Thyroid gland (tissue), 4 donors: ENCODE measurements at regions not wholly inside any gene's neighbourhood (a gene's known extent, or its start where the extent isn't known, plus 50 kb on each side); places are given as distances from the start of the nearest gene placed in this dataset.
A peak's percentile ranks its signal among the peaks of the same experiment; 100 is the strongest.

Source experiments
- DNase-seq, 2 donors: peaks; one replicate each; pipeline ENCODE4 v3.0.0-alpha.2; 2019
- H3K27ac ChIP-seq, 3 donors: fragments of 200-600 bp; sonication (generic); 1 replicate in 2 of 3; 2 replicates in 1 of 3; pipeline ENCODE4 v1.5.1; 2016 to 2019; ENCODE audit warnings: mild to moderate bottlenecking in 1 of 3, moderate library complexity in 1 of 3
- H3K27me3 ChIP-seq: fragments of 200-600 bp; sonication (generic); one replicate; pipeline ENCODE4 v1.5.1; 2019
- H3K36me3 ChIP-seq, 2 donors: fragments of 200-600 bp; sonication (generic); one replicate each; pipeline ENCODE4 v1.5.1; 2016 to 2019
- H3K4me1 ChIP-seq, 2 donors: fragments of 200-600 bp; sonication (generic); one replicate each; pipeline ENCODE4 v1.5.1; 2017 to 2019
- H3K4me3 ChIP-seq, 3 donors: fragments of 200-600 bp; sonication (generic); replicated peaks in 1 of 3; 1 replicate in 2 of 3; 2 replicates in 1 of 3; pipeline ENCODE4 v1.5.1; 2016; ENCODE audit warnings: mild to moderate bottlenecking in 1 of 3
- H3K9me3 ChIP-seq: fragments of 200-600 bp; sonication (generic); one replicate; pipeline ENCODE4 v1.5.1; 2017
- POLR2A ChIP-seq, 2 donors: fragments of 450-650 bp; IDR thresholded peaks; one replicate each; pipeline ENCODE4 v1.6.1; 2017; ENCODE audit warnings: antibody characterized with exemption in 2 of 2, mild to moderate bottlenecking in 2 of 2, moderate library complexity in 1 of 2
- WGBS, 2 donors: methylation state at CpG; one replicate each; pipeline ENCODE4 v1.1.5; 2017; 5-methylcytosine and 5-hydroxymethylcytosine counted together
- intact Hi-C: fragments of 100-400 bp; cut with DNase I; formaldehyde crosslinking; loops from one replicate; pipeline ENCODE4 v1.15.1; 2023
- TF ChIP-seq, protein P1 (sequence below), 6 experiments: fragments of 200-600 bp in 3 of 6; fragments of 450-650 bp in 3 of 6; sonication (generic) in 3 of 6; IDR thresholded peaks; one replicate each; pipeline ENCODE4 v1.5.1; 2016 to 2019; ENCODE audit warnings: antibody characterized with exemption in 6 of 6, mild to moderate bottlenecking in 2 of 6, inconsistent platforms in 1 of 6, moderate library complexity in 1 of 6

DNA sequence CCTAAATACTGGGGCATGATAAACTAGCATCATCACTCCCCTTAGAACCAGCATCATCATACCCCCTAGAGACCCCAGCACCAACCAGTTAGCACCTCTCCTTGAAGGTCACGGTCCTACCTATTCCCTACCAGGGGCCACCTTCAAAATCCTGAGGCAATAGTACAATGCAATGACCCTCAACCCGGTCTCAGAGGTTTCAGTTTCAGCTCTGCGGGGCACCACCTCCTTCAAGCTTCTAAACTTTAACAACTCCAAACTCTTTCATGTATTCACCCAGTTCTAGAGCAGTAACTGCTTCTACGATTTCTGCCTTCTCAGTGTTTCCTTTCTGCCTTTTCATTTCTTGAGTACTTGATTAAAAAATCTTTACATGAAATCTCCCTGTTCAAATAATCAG, 130.1 kb upstream of the EPB41L4A start:
- WGBS, 2 donors = 69 to 70% methylated on average over 4 of the region's 4 CpGs
- no peak overlapping the region for H3K27ac ChIP-seq
- no peak overlapping the region for H3K4me3 ChIP-seq
- intact Hi-C loops = no loop called here
- peaks cover 4 to 12% of the 10 kb centered on the region in 2 donors for H3K4me1 ChIP-seq
- H3K9me3 ChIP-seq = no peaks in the 10 kb centered on the region
- no peaks in the 10 kb centered on the region for H3K27me3 ChIP-seq
- TF ChIP-seq, protein P1, sequence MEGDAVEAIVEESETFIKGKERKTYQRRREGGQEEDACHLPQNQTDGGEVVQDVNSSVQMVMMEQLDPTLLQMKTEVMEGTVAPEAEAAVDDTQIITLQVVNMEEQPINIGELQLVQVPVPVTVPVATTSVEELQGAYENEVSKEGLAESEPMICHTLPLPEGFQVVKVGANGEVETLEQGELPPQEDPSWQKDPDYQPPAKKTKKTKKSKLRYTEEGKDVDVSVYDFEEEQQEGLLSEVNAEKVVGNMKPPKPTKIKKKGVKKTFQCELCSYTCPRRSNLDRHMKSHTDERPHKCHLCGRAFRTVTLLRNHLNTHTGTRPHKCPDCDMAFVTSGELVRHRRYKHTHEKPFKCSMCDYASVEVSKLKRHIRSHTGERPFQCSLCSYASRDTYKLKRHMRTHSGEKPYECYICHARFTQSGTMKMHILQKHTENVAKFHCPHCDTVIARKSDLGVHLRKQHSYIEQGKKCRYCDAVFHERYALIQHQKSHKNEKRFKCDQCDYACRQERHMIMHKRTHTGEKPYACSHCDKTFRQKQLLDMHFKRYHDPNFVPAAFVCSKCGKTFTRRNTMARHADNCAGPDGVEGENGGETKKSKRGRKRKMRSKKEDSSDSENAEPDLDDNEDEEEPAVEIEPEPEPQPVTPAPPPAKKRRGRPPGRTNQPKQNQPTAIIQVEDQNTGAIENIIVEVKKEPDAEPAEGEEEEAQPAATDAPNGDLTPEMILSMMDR (IDR thresholded peaks at IDR 0.05) = no peak
- TF ChIP-seq POLR2A (IDR thresholded peaks at IDR 0.05) = no peak
- no peaks in the 10 kb centered on the region for H3K36me3 ChIP-seq
- no peak for DNase-seq

DNA sequence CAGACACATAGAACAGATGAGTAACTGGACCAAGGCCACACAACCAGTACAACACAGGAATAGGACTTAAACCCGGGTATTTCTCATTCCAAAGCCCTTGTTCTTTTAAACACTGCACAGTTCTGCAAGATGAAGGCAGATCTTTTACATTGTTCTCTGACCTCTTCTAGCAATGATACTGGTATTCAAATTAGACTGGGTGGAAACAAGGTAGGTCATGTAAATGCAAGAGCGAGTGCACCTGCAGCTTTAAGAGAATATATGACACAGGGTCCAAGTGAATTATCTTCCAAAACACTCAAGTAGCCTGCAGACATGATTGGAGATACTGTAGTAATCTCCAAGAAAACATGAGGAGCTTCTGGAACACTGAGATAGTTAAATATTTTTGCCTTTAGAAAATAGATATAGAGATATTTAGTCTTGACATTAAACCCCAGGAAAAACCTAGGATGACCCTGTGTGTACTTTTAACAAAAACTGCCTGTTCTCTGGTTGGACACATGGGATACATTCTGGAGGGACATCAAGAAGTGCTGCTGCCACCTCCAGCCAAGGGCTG, 130.6 kb upstream of the EPB41L4A start:
- DNase-seq = no peak
- TF ChIP-seq, protein P1 (IDR thresholded peaks at IDR 0.05) = no peak
- TF ChIP-seq POLR2A (IDR thresholded peaks at IDR 0.05) = no peak
- Histone ChIP-seq H3K9me3 (no peaks in the 10 kb centered on the region), H3K27ac (no peak overlapping the region), H3K27me3 (no peaks in the 10 kb centered on the region), H3K4me3 (no peak overlapping the region), H3K36me3 (no peaks in the 10 kb centered on the region), H3K4me1 (peaks cover 4 to 12% of the 10 kb centered on the region in 2 donors)
- intact Hi-C loops = loop anchor here (2.0 to 10.0 kb wide), 2 partner anchors 207 to 375 kb away; partner anchors contain the start of gene REEP5
- 79 to 85% methylated on average over 2 of the region's 2 CpGs for WGBS, 2 donors

DNA sequence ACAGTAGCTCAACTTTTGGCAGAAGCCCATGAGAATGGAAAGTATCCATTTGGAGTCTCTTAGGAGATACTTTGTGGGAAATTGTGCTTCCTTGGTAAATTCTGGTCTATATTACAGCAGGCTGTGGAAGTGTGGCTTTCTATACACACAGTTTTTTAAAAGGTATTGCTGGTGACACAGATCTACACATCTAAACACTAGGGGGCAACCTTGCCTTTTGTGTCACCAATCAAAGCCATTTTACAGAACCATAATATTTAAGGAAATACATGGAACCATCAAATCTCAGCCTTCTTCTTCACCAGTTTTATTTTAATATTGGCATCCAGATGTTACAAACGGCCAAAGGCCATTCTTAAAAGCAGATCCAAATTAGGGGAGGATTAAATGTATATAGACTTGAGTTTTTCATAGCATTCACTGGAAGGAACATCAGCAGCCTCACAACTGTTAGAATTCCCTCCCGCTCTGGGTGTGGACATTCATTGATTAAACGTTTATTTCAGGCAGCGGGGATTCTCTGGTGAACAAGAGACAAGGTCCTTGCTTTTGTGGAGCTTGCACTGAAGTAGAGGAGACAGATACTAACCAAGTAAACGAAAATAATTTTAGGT, 132.4 kb upstream of the EPB41L4A start:
- intact Hi-C loops = loop anchor here (2.0 to 10.0 kb wide), 2 partner anchors 205 to 373 kb away; partner anchors contain the start of gene REEP5
- TF ChIP-seq, protein P1 (IDR thresholded peaks at IDR 0.05) = peak; percentile 59 to 86 (median 71)
- no peak for TF ChIP-seq POLR2A (IDR thresholded peaks at IDR 0.05)
- no peak overlapping the region for H3K27ac ChIP-seq
- H3K36me3 ChIP-seq = no peaks in the 10 kb centered on the region
- H3K4me1 ChIP-seq = peaks cover 4 to 12% of the 10 kb centered on the region in 2 donors
- H3K4me3 ChIP-seq = no peak overlapping the region
- H3K27me3 ChIP-seq = no peaks in the 10 kb centered on the region
- 46 to 51% methylated on average over 5 of the region's 5 CpGs for WGBS, 2 donors
- H3K9me3 ChIP-seq = no peaks in the 10 kb centered on the region
- DNase-seq = peak; percentile 17 to 25

DNA sequence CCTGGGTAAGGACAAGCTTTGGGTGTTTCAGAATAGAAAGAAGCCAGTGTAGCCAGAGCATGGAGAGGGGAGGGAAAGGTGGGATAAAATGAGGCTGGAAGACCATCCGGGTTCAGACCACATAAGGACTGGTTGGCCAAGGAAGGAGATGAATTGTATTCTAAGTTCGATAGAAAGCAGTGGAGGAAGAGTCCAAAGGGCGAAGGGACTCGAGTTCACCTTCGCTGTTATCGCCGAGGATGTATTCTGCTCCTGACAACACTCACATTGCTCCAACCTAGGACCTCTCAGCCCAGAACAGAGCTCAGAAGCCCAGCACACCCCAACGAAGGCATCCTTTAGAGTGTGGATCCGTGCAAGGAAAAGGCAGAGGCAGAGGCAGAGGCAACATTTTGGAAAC, 133.1 kb upstream of the EPB41L4A start:
- intact Hi-C loops = loop anchor here (10.0 kb wide), 1 partner anchor 373 kb away; the partner anchor contains the start of gene REEP5
- Histone ChIP-seq H3K36me3 (no peaks in the 10 kb centered on the region), H3K9me3 (no peaks in the 10 kb centered on the region), H3K4me1 (peaks cover 4 to 12% of the 10 kb centered on the region in 2 donors), H3K27ac (no peak overlapping the region), H3K4me3 (no peak overlapping the region), H3K27me3 (no peaks in the 10 kb centered on the region)
- TF ChIP-seq, protein P1 (IDR thresholded peaks at IDR 0.05) = no peak
- TF ChIP-seq POLR2A (IDR thresholded peaks at IDR 0.05) = no peak
- 87 to 91% methylated on average over 9 of the region's 9 CpGs for WGBS, 2 donors
- no peak for DNase-seq

DNA sequence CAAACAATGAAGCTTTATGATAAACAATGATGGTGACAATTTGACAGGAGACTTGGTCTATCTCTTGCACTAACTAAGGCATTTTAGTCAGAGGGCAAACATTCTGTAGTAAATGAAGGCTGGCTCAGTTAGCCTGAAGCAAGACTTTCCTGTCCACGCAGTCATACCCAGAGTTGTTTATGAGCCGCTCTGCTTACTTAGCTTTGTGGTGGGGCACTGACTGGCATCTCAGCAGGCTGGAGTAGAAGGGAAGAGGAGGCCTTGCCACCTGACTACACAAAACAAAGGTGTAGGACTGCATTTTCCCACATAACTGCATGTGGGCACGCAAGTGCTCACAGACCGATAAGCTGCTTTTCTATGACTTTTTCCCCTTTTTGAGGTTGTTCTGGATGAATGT, 133.7 kb upstream of the EPB41L4A start:
- intact Hi-C loops = loop anchor here (10.0 kb wide), 1 partner anchor 372 kb away; the partner anchor contains the start of gene REEP5
- Histone ChIP-seq H3K27ac (no peak overlapping the region), H3K36me3 (no peaks in the 10 kb centered on the region), H3K4me1 (peaks cover 4 to 9% of the 10 kb centered on the region in 2 donors), H3K27me3 (no peaks in the 10 kb centered on the region), H3K4me3 (no peak overlapping the region), H3K9me3 (no peaks in the 10 kb centered on the region)
- 96% methylated on average over 4 of the region's 4 CpGs for whole genome bisulfite sequencing, 2 donors
- TF ChIP-seq, protein P1 (IDR thresholded peaks at IDR 0.05) = no peak
- no peak for TF ChIP-seq POLR2A (IDR thresholded peaks at IDR 0.05)
- no peak for DNase-seq
